GM23248 (cell line): ENCODE measurements at regions not wholly inside any gene's neighbourhood (a gene's known extent, or its start where the extent isn't known, plus 50 kb on each side); places are given as distances from the start of the nearest gene placed in this dataset.

Experiments used
- DNase-seq: peaks from one replicate; pipeline ENCODE4 v3.0.0-alpha.2; 2015
- H2AFZ ChIP-seq: fragments of 200-600 bp; sonication (generic); 2 replicates; pipeline ENCODE4 v1.6.1; 2016; ENCODE audit warnings: antibody characterized with exemption
- H3F3A ChIP-seq: fragments of 200-600 bp; sonication (generic); 2 replicates; pipeline ENCODE4 v1.6.1; 2016; ENCODE audit warnings: mild to moderate bottlenecking, antibody characterized with exemption, mixed run types; ENCODE audit not compliant: insufficient read depth
- H3K27ac ChIP-seq: fragments of 200-600 bp; sonication (generic); 2 replicates; pipeline ENCODE4 v1.5.1; 2016; ENCODE audit warnings: mild to moderate bottlenecking
- H3K27me3 ChIP-seq: fragments of 200-600 bp; sonication (generic); replicated peaks from 2 replicates; pipeline ENCODE4 v1.6.1; 2016; ENCODE audit warnings: mild to moderate bottlenecking; ENCODE audit not compliant: insufficient read depth
- H3K36me3 ChIP-seq: fragments of 200-600 bp; sonication (generic); 2 replicates; pipeline ENCODE4 v1.6.1; 2016; ENCODE audit warnings: low read depth, mild to moderate bottlenecking
- H3K4me1 ChIP-seq: fragments of 200-600 bp; sonication (generic); 2 replicates; pipeline ENCODE4 v1.6.1; 2016; ENCODE audit warnings: mild to moderate bottlenecking; ENCODE audit not compliant: insufficient read depth
- H3K4me2 ChIP-seq: fragments of 200-600 bp; sonication (generic); one replicate; pipeline ENCODE4 v1.6.1; 2016; ENCODE audit warnings: mild to moderate bottlenecking; ENCODE audit not compliant: unreplicated experiment
- H3K4me3 ChIP-seq: fragments of 200-600 bp; sonication (generic); 2 replicates; pipeline ENCODE4 v1.5.1; 2016; ENCODE audit warnings: mild to moderate bottlenecking
- H3K79me2 ChIP-seq: fragments of 200-600 bp; sonication (generic); 2 replicates; pipeline ENCODE4 v1.6.1; 2016; ENCODE audit warnings: mild to moderate bottlenecking; ENCODE audit not compliant: insufficient read depth
- H3K9ac ChIP-seq: fragments of 200-600 bp; sonication (generic); 2 replicates; pipeline ENCODE4 v1.6.1; 2016; ENCODE audit warnings: mild to moderate bottlenecking
- H3K9me2 ChIP-seq: fragments of 200-600 bp; sonication (generic); 2 replicates; pipeline ENCODE4 v1.6.1; 2016; ENCODE audit warnings: mixed run types, mild to moderate bottlenecking, moderate library complexity; ENCODE audit not compliant: insufficient read depth
- H3K9me3 ChIP-seq: fragments of 200-600 bp; sonication (generic); one replicate; pipeline ENCODE4 v1.6.1; 2017; ENCODE audit warnings: low read depth
- H4K20me1 ChIP-seq: fragments of 200-600 bp; sonication (generic); 2 replicates; pipeline ENCODE4 v1.6.0; 2016; ENCODE audit not compliant: insufficient read depth
- EZH2 ChIP-seq: fragments of 200-600 bp; sonication (generic); IDR thresholded peaks from 2 replicates; pipeline ENCODE4 v1.6.1; 2018; ENCODE audit warnings: antibody characterized with exemption, mild to moderate bottlenecking; ENCODE audit not compliant: insufficient read depth, poor library complexity, severe bottlenecking
- EZH2phosphoT487 ChIP-seq: fragments of 200-600 bp; sonication (generic); IDR thresholded peaks from 2 replicates; pipeline ENCODE4 v1.6.1; 2018; ENCODE audit warnings: antibody characterized with exemption, moderate library complexity, mild to moderate bottlenecking, low read depth; ENCODE audit not compliant: insufficient read depth
- WGBS, 2 experiments: methylation state at CpG; one replicate each; pipeline ENCODE4 v1.1.6; 2015 to 2017; ENCODE audit warnings: low lambda C conversion rate in 2 of 2, low coverage in 1 of 2; ENCODE audit errors: missing lambda C conversion rate in 2 of 2; 5-methylcytosine and 5-hydroxymethylcytosine counted together
- in situ Hi-C: fragments of 300-500 bp; cut with MboI; formaldehyde crosslinking; loops from 2 replicates; pipeline ENCODE4 v1.15.0; 2020

DNA sequence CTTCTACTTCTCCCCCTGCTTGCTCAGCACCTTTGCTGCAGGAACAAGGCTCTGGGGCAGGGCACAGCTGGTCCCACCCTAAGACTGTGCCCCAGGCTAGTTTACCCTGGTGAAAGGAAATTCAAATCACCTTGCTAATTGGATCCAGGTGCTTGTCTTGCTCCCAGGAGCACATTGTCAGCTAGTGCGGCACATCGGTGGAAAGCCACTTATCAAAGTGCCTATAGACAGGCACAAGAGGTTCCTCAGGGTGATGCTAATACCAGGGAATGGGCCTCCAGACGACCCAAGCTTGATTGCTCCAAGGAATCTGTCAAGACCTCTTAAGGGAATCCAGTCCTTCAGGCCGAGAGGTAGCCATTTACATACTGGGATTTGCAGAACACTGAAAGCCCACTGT lies 64.5 kb upstream of the PRPS1 start:
- Histone ChIP-seq H3K9me2 (no peaks in the 10 kb centered on the region), H3K27me3 (no peaks in the 10 kb centered on the region), H3K9me3 (no peaks in the 10 kb centered on the region), H2AFZ (no peak overlapping the region), H3K4me1 (peaks cover 57% of the 10 kb centered on the region), H4K20me1 (no peaks in the 10 kb centered on the region), H3K79me2 (no peaks in the 10 kb centered on the region), H3K4me3 (no peak overlapping the region), H3K36me3 (no peaks in the 10 kb centered on the region), H3K4me2 (no peak overlapping the region), H3K27ac (0 out of 2 replicates have a peak overlapping the region, but pooled peaks have one; percentile 70), H3F3A (peaks cover 18% of the 10 kb centered on the region; the same call in 1 of the 2 replicates), H3K9ac (no peak overlapping the region)
- WGBS, 2 experiments, result 73 to 84% methylated on average over 4 of the region's 4 CpGs
- in situ Hi-C loops, result no loop called here
- TF ChIP-seq EZH2, result no peak
- no peak for DNase-seq

DNA sequence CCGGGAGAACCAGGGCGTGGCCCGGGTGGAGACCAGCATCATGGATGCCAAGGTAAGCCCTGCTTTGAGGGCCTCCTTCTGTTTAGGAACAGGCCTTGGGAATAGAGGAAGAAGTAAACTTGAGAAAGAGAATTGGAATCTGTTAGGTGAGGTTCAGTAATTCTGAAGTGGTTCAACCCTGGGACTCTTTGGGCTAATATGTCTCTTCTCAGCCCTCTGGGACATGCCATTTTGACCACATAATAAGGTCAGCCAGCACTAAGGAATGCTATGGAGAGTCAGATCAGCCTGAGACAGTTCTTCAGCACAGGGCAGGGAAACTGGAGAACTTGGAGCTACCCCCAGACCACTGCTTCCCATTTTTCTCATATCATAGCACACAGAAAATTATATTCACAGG lies 63.3 kb upstream of the PRPS1 start:
- no peak overlapping the region for H3K4me3 ChIP-seq
- no peak overlapping the region for H3K9ac ChIP-seq
- H4K20me1 ChIP-seq, result no peaks in the 10 kb centered on the region
- in situ Hi-C loops, result no loop called here
- no peaks in the 10 kb centered on the region for H3K79me2 ChIP-seq
- H3K36me3 ChIP-seq, result no peaks in the 10 kb centered on the region
- no peak overlapping the region for H3K4me2 ChIP-seq
- H3F3A ChIP-seq, result peaks cover 18% of the 10 kb centered on the region; the same call in 1 of the 2 replicates
- no peak overlapping the region for H2AFZ ChIP-seq
- H3K9me3 ChIP-seq, result no peaks in the 10 kb centered on the region
- 97 to 100% methylated on average over 3 of the region's 3 CpGs for WGBS, 2 experiments
- peak overlapping the region; percentile 43 for H3K27ac ChIP-seq
- DNase-seq, result peak; percentile 48
- TF ChIP-seq EZH2phosphoT487 (no peak), EZH2 (no peak)
- H3K27me3 ChIP-seq, result no peaks in the 10 kb centered on the region
- H3K9me2 ChIP-seq, result no peaks in the 10 kb centered on the region
- H3K4me1 ChIP-seq, result peaks cover 49% of the 10 kb centered on the region

DNA sequence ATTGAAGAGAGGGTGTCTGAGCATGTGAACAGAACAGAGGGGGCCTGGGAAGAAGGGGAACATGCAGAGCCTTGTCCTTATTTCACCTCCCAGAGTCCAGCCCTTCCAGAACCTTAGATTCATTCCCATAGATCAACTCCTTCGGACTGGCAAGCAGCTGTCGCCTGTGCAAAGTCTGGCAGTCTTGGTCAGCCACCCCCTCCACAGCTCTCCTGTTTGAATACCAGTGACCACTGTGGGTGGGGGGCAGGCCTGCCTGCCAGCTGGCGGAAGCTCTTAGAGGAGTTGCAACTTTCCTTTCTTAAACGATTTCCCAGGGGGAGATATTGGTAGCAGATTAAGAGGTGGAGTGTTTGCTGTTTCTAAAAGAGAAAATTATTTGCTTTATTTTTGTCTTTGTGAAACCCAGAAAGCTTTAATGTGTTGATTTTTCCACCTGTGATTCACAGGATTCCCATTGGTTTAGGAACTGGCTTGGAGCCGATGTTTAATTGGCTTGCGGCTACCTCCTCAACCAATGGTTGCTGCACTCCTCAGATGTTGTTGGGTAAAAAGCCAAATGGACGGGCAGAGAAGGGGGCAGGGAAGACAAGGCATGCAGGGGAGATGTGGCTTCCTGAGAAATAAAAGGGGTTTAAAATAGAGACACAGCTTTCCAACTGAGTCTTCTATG lies 62.2 kb upstream of the PRPS1 start:
- no peak overlapping the region for H2AFZ ChIP-seq
- no peaks in the 10 kb centered on the region for H3K79me2 ChIP-seq
- no peaks in the 10 kb centered on the region for H3K9me2 ChIP-seq
- in situ Hi-C loops, result no loop called here
- H3K4me3 ChIP-seq, result no peak overlapping the region
- WGBS, 2 experiments, result 72 to 77% methylated on average over 7 of the region's 7 CpGs
- H3K27ac ChIP-seq, result peak overlapping the region; percentile 43
- DNase-seq, result peak; percentile 63
- H3K9me3 ChIP-seq, result no peaks in the 10 kb centered on the region
- H3K9ac ChIP-seq, result no peak overlapping the region
- peaks cover 57% of the 10 kb centered on the region for H3K4me1 ChIP-seq
- H3F3A ChIP-seq, result peaks cover 25% of the 10 kb centered on the region
- H3K4me2 ChIP-seq, result no peak overlapping the region
- no peaks in the 10 kb centered on the region for H3K27me3 ChIP-seq
- TF ChIP-seq EZH2 (no peak), EZH2phosphoT487 (no peak)
- H3K36me3 ChIP-seq, result no peaks in the 10 kb centered on the region
- H4K20me1 ChIP-seq, result no peaks in the 10 kb centered on the region

DNA sequence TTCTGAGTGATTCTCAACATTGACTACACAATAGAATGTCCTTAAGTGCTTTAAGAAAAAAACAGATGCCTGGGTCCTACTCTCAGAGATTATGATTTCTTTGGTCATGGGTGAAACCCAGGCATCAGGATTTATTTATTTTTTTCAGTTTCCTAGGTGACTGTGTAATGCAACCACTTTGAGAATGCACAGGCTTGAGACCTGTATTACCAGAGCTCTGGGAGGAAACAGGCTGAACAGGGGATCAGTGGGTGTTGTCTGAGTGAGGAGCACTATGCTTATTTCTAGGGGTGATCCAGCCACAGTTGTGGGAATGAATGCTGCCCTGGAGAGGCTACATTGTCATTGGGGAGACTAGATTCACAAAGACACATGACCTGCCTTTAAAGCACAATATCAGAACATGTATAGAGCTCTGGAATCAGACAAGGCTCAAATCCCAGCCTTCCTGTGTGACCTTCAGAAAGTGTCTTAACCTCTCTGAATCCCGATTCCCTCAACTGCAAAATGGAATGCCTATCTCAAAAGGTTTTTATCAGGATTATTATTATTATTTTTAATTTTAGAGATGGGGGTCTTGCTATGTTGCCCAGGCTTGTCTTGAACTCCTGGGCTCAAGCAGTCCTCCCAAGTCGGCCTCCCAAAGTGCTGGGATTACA lies 61.6 kb upstream of the PRPS1 start:
- Histone ChIP-seq H3K4me2 (no peak overlapping the region), H3F3A (peaks cover 27% of the 10 kb centered on the region), H3K9me3 (no peaks in the 10 kb centered on the region), H3K27ac (peak overlapping the region; percentile 43), H2AFZ (no peak overlapping the region), H3K9me2 (no peaks in the 10 kb centered on the region), H3K4me1 (peaks cover 56% of the 10 kb centered on the region), H3K9ac (no peak overlapping the region), H3K79me2 (no peaks in the 10 kb centered on the region), H4K20me1 (no peaks in the 10 kb centered on the region), H3K36me3 (no peaks in the 10 kb centered on the region), H3K4me3 (no peak overlapping the region), H3K27me3 (no peaks in the 10 kb centered on the region)
- 94 to 100% methylated on average over 2 of the region's 2 CpGs for WGBS, 2 experiments
- DNase-seq, result peak; percentile 27
- TF ChIP-seq EZH2 (no peak), EZH2phosphoT487 (no peak)
- in situ Hi-C loops, result no loop called here
